Esophagus muscularis mucosa (tissue), 4 donors: ENCODE measurements at regions not wholly inside any gene's neighbourhood (a gene's known extent, or its start where the extent isn't known, plus 50 kb on each side); places are given as distances from the start of the nearest gene placed in this dataset.

Experiments
- DNase-seq: peaks from one replicate; pipeline ENCODE4 v3.0.0-alpha.2; 2017; ENCODE audit errors: extremely low spot score
- H3K27ac ChIP-seq, 4 donors: fragments of 200-600 bp; sonication (generic); replicated peaks in 1 of 4; 1 replicate in 3 of 4; 2 replicates in 1 of 4; pipeline ENCODE4 v1.5.1; 2016 to 2019; ENCODE audit warnings: mild to moderate bottlenecking in 1 of 4
- H3K27me3 ChIP-seq, 4 donors: fragments of 200-600 bp; sonication (generic); one replicate each; pipeline versions ENCODE4 v1.5.1 to v1.6.0; 2016 to 2019
- H3K36me3 ChIP-seq, 4 donors: fragments of 200-600 bp; sonication (generic); one replicate each; pipeline ENCODE4 v1.5.1; 2016 to 2019
- H3K4me1 ChIP-seq, 4 donors: fragments of 200-600 bp; sonication (generic); one replicate each; pipeline ENCODE4 v1.5.1; 2016 to 2019
- H3K4me3 ChIP-seq, 4 donors: fragments of 200-600 bp; sonication (generic); 1 replicate in 2 of 4; 2 replicates in 2 of 4; pipeline ENCODE4 v1.5.1; 2016 to 2019; ENCODE audit warnings: mild to moderate bottlenecking in 4 of 4, moderate library complexity in 1 of 4
- H3K9me3 ChIP-seq, 4 donors: fragments of 200-600 bp; sonication (generic); 1 replicate in 3 of 4; 2 replicates in 1 of 4; pipeline ENCODE4 v1.5.1; 2016 to 2019
- EP300 ChIP-seq: sonication (generic); formaldehyde crosslinking; IDR thresholded peaks from one replicate; pipeline ENCODE4 v1.6.1; 2017; ENCODE audit warnings: antibody characterized with exemption
- POLR2A ChIP-seq: fragments of 450-650 bp; IDR thresholded peaks from one replicate; pipeline ENCODE4 v1.6.1; 2017; ENCODE audit warnings: antibody characterized with exemption, moderate library complexity, mild to moderate bottlenecking, low read depth
- POLR2AphosphoS5 ChIP-seq, 2 donors: sonication (generic); formaldehyde crosslinking; IDR thresholded peaks; one replicate each; pipeline ENCODE4 v1.6.1; 2017; ENCODE audit warnings: antibody characterized with exemption in 2 of 2
- WGBS: methylation state at CpG from one replicate; pipeline ENCODE4 v1.1.5; 2018; 5-methylcytosine and 5-hydroxymethylcytosine counted together
- intact Hi-C: fragments of 100-400 bp; cut with DNase I; formaldehyde crosslinking; loops from one replicate; pipeline ENCODE4 v1.15.1; 2023
- TF ChIP-seq, protein P1 (sequence below), 3 experiments: fragments of 200-600 bp in 2 of 3; fragments of 450-650 bp in 1 of 3; sonication (generic) in 2 of 3; IDR thresholded peaks; one replicate each; pipeline ENCODE4 v1.5.1; 2017 to 2019; ENCODE audit warnings: antibody characterized with exemption in 3 of 3, mild to moderate bottlenecking in 2 of 3, moderate library complexity in 1 of 3

DNA sequence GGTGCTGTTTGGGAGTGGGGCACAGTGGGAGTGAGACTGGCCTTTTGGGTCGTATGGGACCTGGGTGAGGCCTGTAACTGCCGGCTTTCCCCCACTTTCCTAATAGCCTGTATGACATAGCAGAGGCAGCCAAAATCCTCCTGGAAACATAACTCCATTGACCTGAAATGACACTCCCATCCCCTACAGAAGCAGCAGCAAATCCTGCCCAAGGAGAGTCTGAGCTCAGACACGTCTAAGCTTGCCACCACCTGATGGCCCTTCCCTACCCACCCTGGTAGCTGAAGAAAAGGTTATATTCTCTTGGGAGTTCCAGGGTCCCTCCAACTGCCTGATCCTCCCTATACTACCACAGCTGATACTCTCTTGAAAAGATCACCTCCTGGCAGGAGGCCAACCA is 179.8 kb upstream of the ARRDC3 start:
- 89% methylated on average over 3 of the region's 3 CpGs for WGBS
- no peak for DNase-seq
- intact Hi-C loops: no loop called here
- TF ChIP-seq, protein P1, sequence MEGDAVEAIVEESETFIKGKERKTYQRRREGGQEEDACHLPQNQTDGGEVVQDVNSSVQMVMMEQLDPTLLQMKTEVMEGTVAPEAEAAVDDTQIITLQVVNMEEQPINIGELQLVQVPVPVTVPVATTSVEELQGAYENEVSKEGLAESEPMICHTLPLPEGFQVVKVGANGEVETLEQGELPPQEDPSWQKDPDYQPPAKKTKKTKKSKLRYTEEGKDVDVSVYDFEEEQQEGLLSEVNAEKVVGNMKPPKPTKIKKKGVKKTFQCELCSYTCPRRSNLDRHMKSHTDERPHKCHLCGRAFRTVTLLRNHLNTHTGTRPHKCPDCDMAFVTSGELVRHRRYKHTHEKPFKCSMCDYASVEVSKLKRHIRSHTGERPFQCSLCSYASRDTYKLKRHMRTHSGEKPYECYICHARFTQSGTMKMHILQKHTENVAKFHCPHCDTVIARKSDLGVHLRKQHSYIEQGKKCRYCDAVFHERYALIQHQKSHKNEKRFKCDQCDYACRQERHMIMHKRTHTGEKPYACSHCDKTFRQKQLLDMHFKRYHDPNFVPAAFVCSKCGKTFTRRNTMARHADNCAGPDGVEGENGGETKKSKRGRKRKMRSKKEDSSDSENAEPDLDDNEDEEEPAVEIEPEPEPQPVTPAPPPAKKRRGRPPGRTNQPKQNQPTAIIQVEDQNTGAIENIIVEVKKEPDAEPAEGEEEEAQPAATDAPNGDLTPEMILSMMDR (IDR thresholded peaks at IDR 0.05): no peak
- TF ChIP-seq POLR2A: no peak
- no peak for TF ChIP-seq EP300
- TF ChIP-seq POLR2AphosphoS5 (IDR thresholded peaks at IDR 0.05): no peak
- no peak overlapping the region for H3K27ac ChIP-seq
- no peaks in the 10 kb centered on the region for H3K4me1 ChIP-seq
- no peaks in the 10 kb centered on the region for H3K27me3 ChIP-seq
- H3K36me3 ChIP-seq: no peaks in the 10 kb centered on the region
- no peak overlapping the region for H3K4me3 ChIP-seq
- peaks cover 0 to 45% (median 22%) of the 10 kb centered on the region in 4 donors for H3K9me3 ChIP-seq

DNA sequence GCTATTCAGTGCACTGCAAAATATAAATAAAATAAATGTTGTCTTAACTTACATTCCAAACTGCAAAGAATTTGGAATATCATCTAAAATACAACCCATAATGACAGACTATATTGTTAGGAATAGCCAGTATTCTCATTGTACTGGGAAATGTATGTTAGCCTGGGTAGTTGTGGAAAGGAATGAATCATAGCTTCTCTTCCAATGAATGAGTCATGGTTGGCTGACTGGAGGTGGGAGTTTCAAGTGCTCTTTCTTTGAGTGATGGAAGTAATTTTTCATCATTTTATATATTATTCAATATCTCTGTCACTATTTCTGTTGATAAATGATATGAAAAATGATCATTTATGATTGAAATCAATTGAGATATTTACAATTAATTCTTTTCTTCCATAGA is 158.6 kb upstream of the ARRDC3 start:
- no peak overlapping the region for H3K27ac ChIP-seq
- DNase-seq: no peak
- TF ChIP-seq, protein P1 (IDR thresholded peaks at IDR 0.05): no peak
- TF ChIP-seq EP300: no peak
- H3K27me3 ChIP-seq: no peaks in the 10 kb centered on the region
- intact Hi-C loops: no loop called here
- peaks cover 0 to 3% (median 3%) of the 10 kb centered on the region in 4 donors for H3K9me3 ChIP-seq
- H3K4me1 ChIP-seq: no peaks in the 10 kb centered on the region
- no peak overlapping the region for H3K4me3 ChIP-seq
- H3K36me3 ChIP-seq: no peaks in the 10 kb centered on the region

DNA sequence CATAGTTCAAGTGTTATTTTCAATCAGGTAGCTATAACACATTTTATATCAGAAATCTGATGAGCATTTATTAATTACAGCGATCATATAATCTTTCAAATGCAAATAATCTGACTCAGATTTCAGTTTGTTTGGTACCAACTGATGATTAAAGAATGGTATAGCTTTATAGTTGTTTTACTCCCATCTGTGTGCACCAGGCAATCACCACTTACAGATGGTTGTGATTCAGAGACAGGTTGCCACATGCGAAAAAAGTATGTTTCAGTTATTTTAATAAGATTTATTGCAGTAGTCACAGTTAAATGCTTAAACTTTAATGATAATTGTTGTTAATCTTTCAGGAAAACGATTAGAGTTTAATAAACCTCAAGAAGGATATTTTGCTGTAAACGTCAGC is 155.1 kb upstream of the ARRDC3 start:
- intact Hi-C loops: no loop called here
- H3K9me3 ChIP-seq: no peaks in the 10 kb centered on the region
- no peak overlapping the region for H3K4me3 ChIP-seq
- 75% methylated on average over 4 of the region's 4 CpGs for WGBS
- DNase-seq: no peak
- H3K27ac ChIP-seq: no peak overlapping the region
- no peaks in the 10 kb centered on the region for H3K27me3 ChIP-seq
- TF ChIP-seq POLR2AphosphoS5 (IDR thresholded peaks at IDR 0.05) (no peak), POLR2A (no peak), EP300 (no peak)
- TF ChIP-seq, protein P1 (IDR thresholded peaks at IDR 0.05): no peak
- no peaks in the 10 kb centered on the region for H3K4me1 ChIP-seq
- H3K36me3 ChIP-seq: no peaks in the 10 kb centered on the region

DNA sequence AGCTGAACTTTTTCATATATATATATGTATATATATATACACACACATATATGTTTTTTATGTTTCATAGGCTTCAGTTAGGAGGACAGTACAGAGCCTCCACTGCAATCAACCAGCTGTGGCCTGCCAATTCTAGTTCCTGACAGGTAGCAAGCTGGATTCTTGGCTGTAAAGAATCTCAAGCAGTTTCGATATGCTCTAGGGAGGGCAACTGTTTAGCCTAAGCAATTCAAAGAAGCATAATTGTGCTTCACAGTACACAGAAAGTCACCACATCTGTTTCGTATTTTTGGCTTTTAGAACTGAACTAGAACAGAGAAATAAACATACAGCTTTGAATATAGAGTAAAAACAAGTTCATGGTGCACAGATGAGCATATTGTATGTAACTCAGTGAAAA is 152.4 kb upstream of the ARRDC3 start:
- Histone ChIP-seq H3K4me3 (no peak overlapping the region), H3K27me3 (no peaks in the 10 kb centered on the region), H3K36me3 (no peaks in the 10 kb centered on the region), H3K4me1 (no peaks in the 10 kb centered on the region), H3K27ac (no peak overlapping the region), H3K9me3 (no peaks in the 10 kb centered on the region)
- no peak for DNase-seq
- WGBS: 52% methylated on average over 2 of the region's 2 CpGs
- intact Hi-C loops: no loop called here
- TF ChIP-seq POLR2A (no peak), EP300 (no peak)

DNA sequence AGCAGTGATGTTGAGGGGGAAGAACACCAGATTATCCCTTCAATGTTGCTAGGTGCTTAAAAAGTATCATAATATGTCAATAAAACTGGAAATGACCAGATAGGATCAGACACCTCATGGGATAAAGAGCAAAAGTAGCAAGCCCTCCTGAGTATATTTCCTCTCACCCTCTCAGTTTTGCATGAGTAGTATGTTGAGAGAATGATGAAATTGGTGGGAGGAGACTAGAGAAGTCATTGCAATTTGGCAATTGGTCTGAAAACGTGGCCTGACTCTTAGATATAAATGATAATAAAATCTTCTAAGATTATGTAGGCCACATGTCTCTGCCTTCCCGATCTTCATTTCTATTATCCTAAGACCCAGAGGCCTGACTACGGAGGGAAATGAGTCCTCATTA is 151.2 kb upstream of the ARRDC3 start:
- Histone ChIP-seq H3K36me3 (no peaks in the 10 kb centered on the region), H3K9me3 (no peaks in the 10 kb centered on the region), H3K4me3 (no peak overlapping the region), H3K4me1 (no peaks in the 10 kb centered on the region), H3K27me3 (no peaks in the 10 kb centered on the region), H3K27ac (no peak overlapping the region)
- intact Hi-C loops: no loop called here
- no peak for DNase-seq
- 81% methylated on average over 3 of the region's 3 CpGs for WGBS
- TF ChIP-seq POLR2AphosphoS5 (IDR thresholded peaks at IDR 0.05) (no peak), EP300 (no peak), POLR2A (no peak)
- TF ChIP-seq, protein P1 (IDR thresholded peaks at IDR 0.05): no peak
